ENCODE measurements at regions not wholly inside any gene's neighbourhood (a gene's known extent, or its start where the extent isn't known, plus 50 kb on each side); places are given as distances from the start of the nearest gene placed in this dataset.

- no peak for TF ChIP-seq CTCF (IDR thresholded peaks at IDR 0.05; ENCODE audit: insufficient read depth, low read length, poor library complexity, severe bottlenecking)
- no peaks in the 10 kb centered on the region for H3K27me3 ChIP-seq (ENCODE audit: control insufficient read depth, insufficient read depth, low read length)
- no peak for DNase-seq (ENCODE audit: low read depth)
- no peak overlapping the region for H3K4me3 ChIP-seq (ENCODE audit: low read depth, low read length)
- H3K36me3 ChIP-seq (ENCODE audit: control insufficient read depth, insufficient read depth, low read length): no peaks in the 10 kb centered on the region
These were observed 302.2 kb upstream of the TPM1 start for GRCh38 chr15:62740141-62741004.

- TF ChIP-seq CTCF (IDR thresholded peaks at IDR 0.05; ENCODE audit: insufficient read depth, low read length, poor library complexity, severe bottlenecking): no peak
- Histone ChIP-seq H3K27me3 (ENCODE audit: control insufficient read depth, insufficient read depth, low read length) (no peaks in the 10 kb centered on the region), H3K4me3 (ENCODE audit: low read depth, low read length) (no peak overlapping the region), H3K36me3 (ENCODE audit: control insufficient read depth, insufficient read depth, low read length) (no peaks in the 10 kb centered on the region)
- no peak for DNase-seq (ENCODE audit: low read depth)
These were observed 301.4 kb upstream of the TPM1 start for GRCh38 chr15:62741106-62741505.

DNA sequence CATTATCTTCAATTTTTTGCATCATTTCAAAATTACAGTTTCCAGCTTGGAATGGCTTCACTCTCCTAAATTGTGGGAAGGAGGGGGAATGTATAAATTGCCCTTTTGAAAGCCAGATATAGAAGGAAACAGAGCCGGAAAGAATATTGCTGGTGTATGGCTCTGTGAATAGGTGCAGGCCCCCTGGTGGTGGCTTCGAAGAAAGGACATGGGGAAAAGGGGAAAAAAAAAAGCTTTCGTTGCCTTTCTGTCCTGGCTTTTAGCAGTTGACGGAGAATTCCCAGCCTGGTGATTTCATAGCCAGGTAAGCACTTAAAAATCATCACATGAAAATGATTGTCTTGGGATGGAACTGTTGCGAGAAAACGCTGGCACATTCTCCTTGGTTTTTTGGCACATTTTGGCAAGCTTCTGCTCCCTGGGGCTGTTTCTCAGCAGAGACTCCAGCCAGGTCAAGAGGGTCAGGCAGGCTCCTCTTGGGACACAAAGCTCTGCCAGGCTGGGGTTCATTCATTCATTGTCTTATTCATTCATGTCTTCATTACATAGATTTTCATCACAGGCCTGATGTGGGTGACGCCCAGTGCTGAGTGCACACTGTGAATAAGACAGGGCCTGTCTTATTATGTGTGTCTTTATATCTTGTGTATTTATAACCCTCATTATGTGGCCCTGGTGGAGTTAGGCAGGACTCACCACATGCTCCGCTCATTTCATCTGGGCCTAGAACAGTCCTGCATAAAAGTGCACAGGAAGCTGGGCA is 300.0 kb upstream of the TPM1 start:
- TF ChIP-seq CTCF (IDR thresholded peaks at IDR 0.05; ENCODE audit: insufficient read depth, low read length, poor library complexity, severe bottlenecking): peak; percentile 86
- no peak overlapping the region for H3K4me3 ChIP-seq (ENCODE audit: low read depth, low read length)
- H3K27me3 ChIP-seq (ENCODE audit: control insufficient read depth, insufficient read depth, low read length): no peaks in the 10 kb centered on the region
- H3K36me3 ChIP-seq (ENCODE audit: control insufficient read depth, insufficient read depth, low read length): no peaks in the 10 kb centered on the region
- DNase-seq (ENCODE audit: low read depth): no peak

GRCh38 chr15:62745621-62746225 is 296.8 kb upstream of the TPM1 start:
- Histone ChIP-seq H3K27me3 (ENCODE audit: control insufficient read depth, insufficient read depth, low read length) (no peaks in the 10 kb centered on the region), H3K36me3 (ENCODE audit: control insufficient read depth, insufficient read depth, low read length) (no peaks in the 10 kb centered on the region), H3K4me3 (ENCODE audit: low read depth, low read length) (no peak overlapping the region)

DNA sequence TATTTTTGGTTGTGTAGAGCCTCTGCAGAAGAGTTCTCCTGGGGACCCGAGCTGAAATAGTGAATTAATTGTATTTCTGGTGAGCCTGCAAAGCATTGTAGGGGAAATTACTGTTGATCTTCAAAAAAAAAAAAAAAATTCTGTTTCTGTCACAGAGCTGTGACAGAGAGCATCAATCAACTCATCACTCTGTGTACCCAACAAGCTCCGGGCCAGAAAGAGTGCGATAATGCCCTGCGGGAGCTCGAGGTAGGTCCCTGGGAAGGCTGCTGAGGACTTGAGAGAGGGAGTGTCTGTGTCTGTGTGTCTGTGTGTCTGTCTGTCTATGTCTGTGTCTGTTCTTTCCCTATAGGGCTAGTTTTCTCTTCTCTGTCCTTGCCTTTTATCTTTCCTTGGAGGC is 294.4 kb upstream of the TPM1 start:
- Histone ChIP-seq H3K27me3 (ENCODE audit: control insufficient read depth, insufficient read depth, low read length) (no peaks in the 10 kb centered on the region), H3K4me3 (ENCODE audit: low read depth, low read length) (no peak overlapping the region), H3K36me3 (ENCODE audit: control insufficient read depth, insufficient read depth, low read length) (no peaks in the 10 kb centered on the region)
- DNase-seq (ENCODE audit: low read depth): no peak
- TF ChIP-seq CTCF (IDR thresholded peaks at IDR 0.05; ENCODE audit: insufficient read depth, low read length, poor library complexity, severe bottlenecking): no peak

More at GRCh38 chr15:62745621-62746225, 296.8 kb upstream of the TPM1 start:
- no peak for DNase-seq (ENCODE audit: low read depth)
- TF ChIP-seq CTCF (IDR thresholded peaks at IDR 0.05; ENCODE audit: insufficient read depth, low read length, poor library complexity, severe bottlenecking): no peak

Data from kidney epithelial cell (primary cell).